GM23248 (cell line): ENCODE measurements at regions not wholly inside any gene's neighbourhood (a gene's known extent, or its start where the extent isn't known, plus 50 kb on each side); places are given as distances from the start of the nearest gene placed in this dataset.

Source experiments
- EZH2 ChIP-seq: fragments of 200-600 bp; sonication (generic); IDR thresholded peaks from 2 replicates; pipeline ENCODE4 v1.6.1; 2018; ENCODE audit warnings: antibody characterized with exemption, mild to moderate bottlenecking; ENCODE audit not compliant: insufficient read depth, poor library complexity, severe bottlenecking
- EZH2phosphoT487 ChIP-seq: fragments of 200-600 bp; sonication (generic); IDR thresholded peaks from 2 replicates; pipeline ENCODE4 v1.6.1; 2018; ENCODE audit warnings: antibody characterized with exemption, moderate library complexity, mild to moderate bottlenecking, low read depth; ENCODE audit not compliant: insufficient read depth

GRCh38 chr15:58313810-58314592 is 117.8 kb upstream of the LIPC start:
- no peak for TF ChIP-seq EZH2phosphoT487
- no peak for TF ChIP-seq EZH2
